K562 (cell line): ENCODE measurements at regions not wholly inside any gene's neighbourhood (a gene's known extent, or its start where the extent isn't known, plus 50 kb on each side); places are given as distances from the start of the nearest gene placed in this dataset.

Source experiments
- ATAC-seq: fragments of 200-7000 bp; cut with Tn5 transposase; 3 replicates; pipeline ENCODE4 v1.9.1; 2020; ENCODE audit warnings: moderate library complexity
- BruUV-seq: library from RNA; stranded (reverse); fragments of 400-500 nt; replicated peaks from 2 replicates; lab custom pipeline; 2021; lab: Mats Ljungman, UMichigan
- CTCF ChIA-PET: fragments of 300-600 bp; formaldehyde crosslinking; extraction: SDS; loops from one replicate; lab custom pipeline; 2021; ENCODE audit warnings: low intra/inter-chr PET ratio; lab: Yijun Ruan, JAX
- POLR2A ChIA-PET: fragments of 300-600, 350-650 bp; sonication (Branson Sonifier 250); formaldehyde crosslinking; extraction: SDS; loops from one replicate; lab custom pipeline; 2021; ENCODE audit warnings: antibody characterized with exemption, inconsistent platforms; lab: Yijun Ruan, JAX
- DNase-seq, 4 experiments: peaks; one replicate each; pipeline versions ENCODE4 v3.0.0 to v3.0.0-alpha.2; 2011 to 2018; ENCODE audit warnings: low spot score in 3 of 4, mixed read lengths in 3 of 4; ENCODE audit errors: extremely low read depth in 1 of 4
- FAIRE-seq: peaks from 2 replicates; lab custom pipeline; 2011; peaks lifted over from hg19 to GRCh38; lab: Jason Lieb, UNC
- H2AFZ ChIP-seq: 2 replicates; pipeline ENCODE4 v1.6.0; 2011; ENCODE audit warnings: low read depth, low read length, control low read depth, inconsistent platforms
- H3K27ac ChIP-seq: fragments of 200-600 bp; 3 replicates; pipeline ENCODE4 v1.8.0; 2011; ENCODE audit warnings: low read depth, mild to moderate bottlenecking, control low read depth, inconsistent platforms, low read length, moderate library complexity, mixed read lengths; ENCODE audit errors: extremely low read depth
- H3K27me3 ChIP-seq, 2 experiments: fragments of 300-600 bp in 1 of 2; 2 replicates in 1 of 2; 3 replicates in 1 of 2; pipeline versions ENCODE4 v1.6.0 to v1.8.0; 2011; ENCODE audit warnings: inconsistent platforms in 2 of 2, low read length in 2 of 2, mild to moderate bottlenecking in 1 of 2, mixed read lengths in 1 of 2, moderate library complexity in 1 of 2; ENCODE audit not compliant: control insufficient read depth in 2 of 2, insufficient read depth in 2 of 2
- H3K36me3 ChIP-seq: fragments of 300-600 bp; 3 replicates; pipeline ENCODE4 v1.8.0; 2011; ENCODE audit warnings: mild to moderate bottlenecking, low read length, inconsistent platforms; ENCODE audit not compliant: control insufficient read depth, insufficient read depth
- H3K4me1 ChIP-seq, 2 experiments: fragments of 200-600 bp in 1 of 2; replicated peaks in 1 of 2; 2 replicates in 1 of 2; 3 replicates in 1 of 2; pipeline versions ENCODE4 v1.5.1 to v1.8.0; 2011; ENCODE audit warnings: inconsistent platforms in 2 of 2, low read length in 2 of 2, mild to moderate bottlenecking in 1 of 2, mixed read lengths in 1 of 2, moderate library complexity in 1 of 2; ENCODE audit not compliant: control insufficient read depth in 2 of 2, insufficient read depth in 2 of 2
- H3K4me2 ChIP-seq: 2 replicates; pipeline ENCODE4 v1.6.1; 2011; ENCODE audit warnings: low read length, control low read depth, inconsistent platforms, mixed read lengths; ENCODE audit not compliant: insufficient read depth
- H3K4me3 ChIP-seq: fragments of 200-600 bp; sonication (generic), shearing (Covaris generic); 2 replicates; pipeline ENCODE4 v1.5.1; 2016; ENCODE audit warnings: control low read depth, inconsistent platforms
- H3K79me2 ChIP-seq: fragments of 200-600 bp; 3 replicates; pipeline ENCODE4 v1.8.0; 2011; ENCODE audit warnings: low read length, inconsistent platforms; ENCODE audit not compliant: control insufficient read depth, insufficient read depth
- H3K9ac ChIP-seq, 2 experiments: 2 replicates each; pipeline versions ENCODE4 v1.6.0 to v1.6.1; 2011; ENCODE audit warnings: low read depth in 2 of 2, low read length in 2 of 2, control low read depth in 1 of 2, inconsistent platforms in 1 of 2, mild to moderate bottlenecking in 1 of 2, mixed read lengths in 1 of 2; ENCODE audit not compliant: insufficient read depth in 1 of 2
- H3K9me1 ChIP-seq: one replicate; pipeline ENCODE4 v1.6.0; 2011; ENCODE audit warnings: inconsistent platforms, mild to moderate bottlenecking, low read length, moderate library complexity; ENCODE audit not compliant: control insufficient read depth, insufficient read depth
- H3K9me3 ChIP-seq: replicated peaks from 2 replicates; pipeline ENCODE4 v1.5.1; 2011; ENCODE audit warnings: low read depth, low read length, inconsistent platforms; ENCODE audit not compliant: control insufficient read depth, insufficient read depth
- H4K20me1 ChIP-seq: replicated peaks from 2 replicates; pipeline ENCODE4 v1.6.1; 2011; ENCODE audit warnings: low read length, inconsistent platforms, mixed read lengths; ENCODE audit not compliant: control insufficient read depth, insufficient read depth
- CREB1 ChIP-seq, 2 experiments: sonication (generic) in 1 of 2; formaldehyde crosslinking in 1 of 2; IDR thresholded peaks; 2 replicates each; pipeline versions ENCODE4 v1.6.1 to v1.8.0; 2012 to 2022; ENCODE audit warnings: inconsistent platforms in 1 of 2, mild to moderate bottlenecking in 1 of 2, missing genetic modification reagents in 1 of 2, moderate library complexity in 1 of 2
- CREM ChIP-seq: IDR thresholded peaks from 2 replicates; pipeline ENCODE4 v1.6.1; 2014; ENCODE audit warnings: antibody characterized with exemption, low read depth
- NBN ChIP-seq: fragments of 450-650 bp; IDR thresholded peaks from 2 replicates; pipeline ENCODE4 v1.6.1; 2016; ENCODE audit warnings: low read depth, mild to moderate bottlenecking
- POLR2G ChIP-seq: fragments of 200-400 bp; formaldehyde crosslinking; IDR thresholded peaks from 2 replicates; pipeline ENCODE4 v1.6.1; 2017; ENCODE audit warnings: low read depth, mild to moderate bottlenecking, antibody characterized with exemption, low read length, moderate library complexity
- RHOXF2B ChIP-seq: fragments of 250-450 bp; sonication (Bioruptor Pico); conservative IDR thresholded peaks from 2 replicates; pipeline ENCODE4 v1.5.1; 2021
- ZNF253 ChIP-seq: fragments of 250-450 bp; sonication (Bioruptor Pico); conservative IDR thresholded peaks from 2 replicates; pipeline ENCODE4 v1.6.1; 2021; ENCODE audit warnings: mild to moderate bottlenecking
- ZNF717 ChIP-seq: fragments of 250-450 bp; sonication (Bioruptor Pico); IDR thresholded peaks from 2 replicates; pipeline ENCODE4 v1.5.0; 2021
- ZNF766 ChIP-seq: fragments of 200-800 bp; sonication (Bioruptor generic); conservative IDR thresholded peaks from 2 replicates; pipeline ENCODE4 v1.6.1; 2016; ENCODE audit warnings: missing genetic modification characterization, missing compliant biosample characterization
- WGBS: fragments of 100-300 bp; shearing (Covaris generic); methylation state at CpG from one replicate; pipeline ENCODE4 v1.1.6; 2016; ENCODE audit warnings: low coverage, mixed read lengths; ENCODE audit not compliant: insufficient coverage; ENCODE audit errors: missing lambda C conversion rate; 5-methylcytosine and 5-hydroxymethylcytosine counted together
- in situ Hi-C: fragments of 300-500 bp; cut with MboI; formaldehyde crosslinking; loops from 4 replicates; pipeline ENCODE4 v1.15.0; 2018; ENCODE audit warnings: inconsistent platforms, mixed read lengths
- intact Hi-C: fragments of 100-400 bp; cut with micrococcal nuclease; formaldehyde crosslinking; loops from 2 replicates; pipeline ENCODE4 v1.14.2; 2022
- TF ChIP-seq, protein P1 (sequence below), 2 experiments: IDR thresholded peaks; 2 replicates each; pipeline ENCODE4 v1.6.1; 2011; ENCODE audit warnings: borderline replicate concordance in 1 of 2, control low read depth in 1 of 2, low read depth in 1 of 2, low read length in 1 of 2, mild to moderate bottlenecking in 1 of 2, mixed read lengths in 1 of 2, moderate library complexity in 1 of 2; ENCODE audit not compliant: insufficient read depth in 1 of 2, insufficient read length in 1 of 2, poor library complexity in 1 of 2, severe bottlenecking in 1 of 2; ENCODE audit errors: extremely low read depth in 1 of 2
- TF ChIP-seq, protein P2 (sequence below): sonication (generic); formaldehyde crosslinking; IDR thresholded peaks from 2 replicates; pipeline ENCODE4 v1.8.0; 2023; ENCODE audit warnings: mild to moderate bottlenecking, missing genetic modification reagents

DNA sequence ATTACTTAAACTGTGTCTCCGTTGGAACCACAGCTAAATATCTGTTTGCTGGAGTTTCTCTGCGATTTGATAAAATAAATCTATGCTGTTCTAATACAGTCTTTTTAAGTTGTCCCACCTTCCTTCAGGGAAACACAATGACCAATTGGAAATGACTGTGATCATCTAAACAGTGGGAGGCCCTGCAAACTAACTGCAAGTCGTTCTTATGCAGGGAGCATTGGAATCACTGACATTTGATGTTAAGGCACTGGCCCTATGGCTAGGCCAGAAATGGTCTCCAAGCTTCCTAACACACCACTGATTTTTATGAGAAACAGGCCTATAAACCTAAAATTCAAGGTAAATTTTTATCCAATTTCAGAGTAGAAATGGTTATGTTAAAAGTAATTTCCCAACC is 645.2 kb downstream of the LMO4 start (continued):
- no peak for TF ChIP-seq ZNF717 (CRISPR knock-in tag)

DNA sequence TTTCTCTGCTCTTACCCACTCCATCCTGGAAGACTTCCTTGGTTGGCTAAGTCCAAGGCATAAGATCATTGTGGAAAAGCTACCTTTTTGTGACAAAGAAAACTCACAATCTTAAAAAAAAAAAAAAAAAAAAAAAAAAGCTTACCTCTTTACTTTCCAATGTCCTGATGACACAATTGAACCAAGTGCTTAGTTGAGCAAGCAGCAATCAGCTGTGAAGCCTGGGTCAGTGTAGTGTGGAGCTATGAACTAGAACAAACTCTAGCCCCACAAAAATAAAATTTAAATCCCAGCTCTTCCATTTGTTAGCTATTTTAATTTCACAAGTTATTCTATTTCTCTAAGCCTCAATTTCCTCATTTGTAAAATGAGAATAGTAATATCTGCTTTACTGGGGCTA is 647.6 kb downstream of the LMO4 start:
- no peaks in the 10 kb centered on the region for H3K4me1 ChIP-seq
- H3K27me3 ChIP-seq, result no peaks in the 10 kb centered on the region
- H3K79me2 ChIP-seq, result no peaks in the 10 kb centered on the region
- in situ Hi-C loops (no loop called here), intact Hi-C loops (no loop called here)
- ChIA-PET CTCF (no interaction called here), POLR2A (no interaction called here)
- ATAC-seq (no peak), FAIRE-seq (no peak), DNase-seq (no peak)
- H3K9me1 ChIP-seq, result no peaks in the 10 kb centered on the region
- no peak for TF ChIP-seq POLR2G
- no peak overlapping the region for H3K4me2 ChIP-seq
- BruUV-seq, result no TSS peak
- no peaks in the 10 kb centered on the region for H4K20me1 ChIP-seq
- H3K36me3 ChIP-seq, result no peaks in the 10 kb centered on the region
- no peak overlapping the region for H2AFZ ChIP-seq
- no peak overlapping the region for H3K9ac ChIP-seq
- no peak overlapping the region for H3K27ac ChIP-seq
- no peaks in the 10 kb centered on the region for H3K9me3 ChIP-seq
- no peak overlapping the region for H3K4me3 ChIP-seq

DNA sequence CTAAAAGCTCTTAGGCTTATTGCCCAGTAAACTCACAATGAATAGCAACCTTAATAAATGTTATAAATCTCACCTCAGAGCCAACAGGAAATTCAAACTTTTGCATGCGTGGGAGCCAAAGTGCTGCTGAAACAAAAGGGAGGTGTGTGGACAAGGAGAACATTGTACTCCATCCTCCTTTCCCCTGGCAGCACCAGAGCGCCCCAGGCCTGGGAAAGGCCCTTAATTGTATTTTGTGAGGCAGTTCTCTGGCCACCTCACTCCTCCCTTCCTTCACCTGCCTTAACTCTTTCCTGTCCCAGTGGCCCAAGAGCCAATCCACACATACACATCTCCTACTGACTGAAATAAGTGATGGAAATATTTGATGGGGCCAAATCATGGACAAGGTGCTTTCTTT is 648.5 kb downstream of the LMO4 start:
- H2AFZ ChIP-seq, result no peak overlapping the region
- BruUV-seq, result no TSS peak
- no peaks in the 10 kb centered on the region for H3K27me3 ChIP-seq
- 5% methylated on average over 2 of the region's 2 CpGs for WGBS
- no peak overlapping the region for H3K27ac ChIP-seq
- no peaks in the 10 kb centered on the region for H3K9me3 ChIP-seq
- in situ Hi-C loops, result no loop called here
- H3K9me1 ChIP-seq, result no peaks in the 10 kb centered on the region
- ATAC-seq (no peak), DNase-seq (no peak), FAIRE-seq (no peak)
- no peaks in the 10 kb centered on the region for H3K4me1 ChIP-seq
- H3K4me2 ChIP-seq, result no peak overlapping the region
- no peaks in the 10 kb centered on the region for H4K20me1 ChIP-seq
- no peak overlapping the region for H3K9ac ChIP-seq
- CTCF ChIA-PET, result no interaction called here
- no peaks in the 10 kb centered on the region for H3K79me2 ChIP-seq
- POLR2A ChIA-PET, result no interaction called here
- intact Hi-C loops, result no loop called here
- no peak overlapping the region for H3K4me3 ChIP-seq
- no peaks in the 10 kb centered on the region for H3K36me3 ChIP-seq
- TF ChIP-seq ZNF253 (CRISPR knock-in tag), result no peak
- TF ChIP-seq ZNF766, result no peak
- TF ChIP-seq, protein P1, sequence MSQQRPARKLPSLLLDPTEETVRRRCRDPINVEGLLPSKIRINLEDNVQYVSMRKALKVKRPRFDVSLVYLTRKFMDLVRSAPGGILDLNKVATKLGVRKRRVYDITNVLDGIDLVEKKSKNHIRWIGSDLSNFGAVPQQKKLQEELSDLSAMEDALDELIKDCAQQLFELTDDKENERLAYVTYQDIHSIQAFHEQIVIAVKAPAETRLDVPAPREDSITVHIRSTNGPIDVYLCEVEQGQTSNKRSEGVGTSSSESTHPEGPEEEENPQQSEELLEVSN (IDR thresholded peaks at IDR 0.05; ENCODE audit: borderline replicate concordance in 1 of 2, extremely low read depth in 1 of 2, insufficient read depth in 1 of 2, insufficient read length in 1 of 2, low read depth in 1 of 2, low read length in 1 of 2, poor library complexity in 1 of 2, severe bottlenecking in 1 of 2), result no peak
- no peak for TF ChIP-seq RHOXF2B
- TF ChIP-seq, protein P2, sequence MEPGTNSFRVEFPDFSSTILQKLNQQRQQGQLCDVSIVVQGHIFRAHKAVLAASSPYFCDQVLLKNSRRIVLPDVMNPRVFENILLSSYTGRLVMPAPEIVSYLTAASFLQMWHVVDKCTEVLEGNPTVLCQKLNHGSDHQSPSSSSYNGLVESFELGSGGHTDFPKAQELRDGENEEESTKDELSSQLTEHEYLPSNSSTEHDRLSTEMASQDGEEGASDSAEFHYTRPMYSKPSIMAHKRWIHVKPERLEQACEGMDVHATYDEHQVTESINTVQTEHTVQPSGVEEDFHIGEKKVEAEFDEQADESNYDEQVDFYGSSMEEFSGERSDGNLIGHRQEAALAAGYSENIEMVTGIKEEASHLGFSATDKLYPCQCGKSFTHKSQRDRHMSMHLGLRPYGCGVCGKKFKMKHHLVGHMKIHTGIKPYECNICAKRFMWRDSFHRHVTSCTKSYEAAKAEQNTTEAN (CRISPR knock-in tag), result no peak
- TF ChIP-seq CREM, result no peak
- TF ChIP-seq NBN, result no peak
- no peak for TF ChIP-seq CREB1 (IDR thresholded peaks at IDR 0.05)
- TF ChIP-seq CREB1 (CRISPR knock-in tag; IDR thresholded peaks at IDR 0.05), result no peak
